ENCODE measurements at regions not wholly inside any gene's neighbourhood (a gene's known extent, or its start where the extent isn't known, plus 50 kb on each side); places are given as distances from the start of the nearest gene placed in this dataset.
"Not testable (repeated sequence)": the region's sequence is repeated elsewhere in the genome, so short reads cannot be mapped to it uniquely, and the experiment has no call there.

DNA sequence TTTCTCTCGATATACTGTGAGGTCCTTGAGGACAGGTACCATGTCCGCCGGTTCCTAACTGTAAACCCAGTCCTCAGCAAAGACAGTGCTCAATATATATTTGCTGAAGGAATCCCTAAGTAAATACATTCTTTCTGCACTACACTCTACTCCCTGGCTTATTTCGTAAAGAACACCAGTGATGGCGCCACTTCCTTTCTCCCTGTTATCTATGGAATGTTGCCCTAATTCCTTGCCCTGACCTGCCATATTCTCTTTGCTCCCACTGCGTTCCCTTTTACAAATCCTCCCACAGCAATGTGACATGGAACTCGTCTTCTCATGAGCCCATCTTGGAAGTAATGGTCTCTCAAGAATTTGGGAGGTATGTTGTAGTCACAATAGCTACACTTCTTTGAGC is 507.4 kb upstream of the COBL start:
- no peak for DNase-seq
- Histone ChIP-seq H3K27me3 (no peaks in the 10 kb centered on the region), H3K9me3 (no peaks in the 10 kb centered on the region), H3K4me3 (replicated peaks in 1 of 3) (no peak overlapping the region), H3K4me1 (no peaks in the 10 kb centered on the region), H3K36me3 (no peaks in the 10 kb centered on the region), H3K27ac (no peak overlapping the region)
- TF ChIP-seq POLR2A (IDR thresholded peaks at IDR 0.05) = no peak
- TF ChIP-seq, protein P1, sequence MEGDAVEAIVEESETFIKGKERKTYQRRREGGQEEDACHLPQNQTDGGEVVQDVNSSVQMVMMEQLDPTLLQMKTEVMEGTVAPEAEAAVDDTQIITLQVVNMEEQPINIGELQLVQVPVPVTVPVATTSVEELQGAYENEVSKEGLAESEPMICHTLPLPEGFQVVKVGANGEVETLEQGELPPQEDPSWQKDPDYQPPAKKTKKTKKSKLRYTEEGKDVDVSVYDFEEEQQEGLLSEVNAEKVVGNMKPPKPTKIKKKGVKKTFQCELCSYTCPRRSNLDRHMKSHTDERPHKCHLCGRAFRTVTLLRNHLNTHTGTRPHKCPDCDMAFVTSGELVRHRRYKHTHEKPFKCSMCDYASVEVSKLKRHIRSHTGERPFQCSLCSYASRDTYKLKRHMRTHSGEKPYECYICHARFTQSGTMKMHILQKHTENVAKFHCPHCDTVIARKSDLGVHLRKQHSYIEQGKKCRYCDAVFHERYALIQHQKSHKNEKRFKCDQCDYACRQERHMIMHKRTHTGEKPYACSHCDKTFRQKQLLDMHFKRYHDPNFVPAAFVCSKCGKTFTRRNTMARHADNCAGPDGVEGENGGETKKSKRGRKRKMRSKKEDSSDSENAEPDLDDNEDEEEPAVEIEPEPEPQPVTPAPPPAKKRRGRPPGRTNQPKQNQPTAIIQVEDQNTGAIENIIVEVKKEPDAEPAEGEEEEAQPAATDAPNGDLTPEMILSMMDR (IDR thresholded peaks at IDR 0.05) = no peak
- intact Hi-C loops (cut with DNase I) = no loop called here
- WGBS, 2 donors = 89 to 91% methylated on average over 7 of the region's 7 CpGs

DNA sequence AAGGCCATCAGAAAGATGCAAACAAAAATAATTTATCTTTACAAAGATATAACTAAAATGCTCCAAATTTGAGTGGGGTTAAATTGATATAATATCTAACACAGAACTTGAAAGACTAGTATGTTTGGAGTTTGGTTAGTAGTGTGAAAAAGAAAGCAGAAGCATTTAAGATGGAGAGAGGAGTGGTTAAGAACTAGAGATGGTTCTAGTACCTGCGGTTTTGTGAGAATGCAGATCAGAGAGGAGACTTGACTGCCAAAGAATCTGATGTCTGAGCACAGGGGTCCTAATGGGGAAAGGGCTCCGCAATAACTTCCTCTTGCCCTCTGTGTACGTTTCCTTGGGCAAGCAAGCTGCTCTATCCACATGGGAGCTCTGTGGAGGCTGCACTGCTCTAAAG is 506.8 kb upstream of the COBL start:
- H3K27me3 ChIP-seq = no peaks in the 10 kb centered on the region
- WGBS, 2 donors = 77 to 85% methylated on average over 3 of the region's 3 CpGs

DNA sequence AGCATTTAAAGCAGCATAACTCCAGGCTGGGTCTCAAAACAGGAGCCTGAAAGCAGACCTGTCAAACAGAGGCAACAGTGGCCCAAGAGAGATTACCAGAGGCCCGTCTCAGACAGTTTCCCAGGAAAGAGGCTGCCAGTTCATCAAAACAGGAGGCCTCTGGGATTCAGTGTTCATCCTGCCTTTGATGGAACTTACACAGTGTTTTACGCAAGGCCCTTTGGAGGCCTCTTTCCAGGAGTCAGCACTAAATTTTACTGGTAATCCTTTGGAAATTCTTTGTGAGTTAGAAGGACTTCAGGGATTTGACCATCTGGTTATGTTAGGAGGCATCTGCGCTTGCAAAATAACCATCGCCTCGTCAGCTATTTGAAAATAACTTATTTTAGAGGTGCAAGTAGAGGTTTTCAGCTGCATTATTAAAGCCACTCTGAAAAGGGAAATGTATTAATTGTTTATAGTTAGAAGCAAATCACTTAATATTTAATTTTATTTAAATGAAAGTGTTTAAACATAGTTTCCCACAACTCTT is 501.2 kb upstream of the COBL start:
- Histone ChIP-seq H3K9me3 (no peaks in the 10 kb centered on the region), H3K27me3 (no peaks in the 10 kb centered on the region), H3K27ac (no peak overlapping the region), H3K36me3 (no peaks in the 10 kb centered on the region), H3K4me3 (replicated peaks in 1 of 3) (no peak overlapping the region), H3K4me1 (no peaks in the 10 kb centered on the region)
- TF ChIP-seq POLR2A (IDR thresholded peaks at IDR 0.05) = no peak
- DNase-seq = no peak
- 86 to 87% methylated on average over 5 of the region's 5 CpGs for WGBS, 2 donors
- intact Hi-C loops (cut with DNase I) = no loop called here

More for the DNA sequence above, 506.8 kb upstream of the COBL start:
- no peak for DNase-seq
- Histone ChIP-seq H3K9me3 (no peaks in the 10 kb centered on the region), H3K4me3 (replicated peaks in 1 of 3) (no peak overlapping the region), H3K36me3 (no peaks in the 10 kb centered on the region), H3K27ac (no peak overlapping the region), H3K4me1 (no peaks in the 10 kb centered on the region)
- intact Hi-C loops (cut with DNase I) = no loop called here
- TF ChIP-seq, protein P1 (IDR thresholded peaks at IDR 0.05) = no peak
- no peak for TF ChIP-seq POLR2A (IDR thresholded peaks at IDR 0.05)

DNA sequence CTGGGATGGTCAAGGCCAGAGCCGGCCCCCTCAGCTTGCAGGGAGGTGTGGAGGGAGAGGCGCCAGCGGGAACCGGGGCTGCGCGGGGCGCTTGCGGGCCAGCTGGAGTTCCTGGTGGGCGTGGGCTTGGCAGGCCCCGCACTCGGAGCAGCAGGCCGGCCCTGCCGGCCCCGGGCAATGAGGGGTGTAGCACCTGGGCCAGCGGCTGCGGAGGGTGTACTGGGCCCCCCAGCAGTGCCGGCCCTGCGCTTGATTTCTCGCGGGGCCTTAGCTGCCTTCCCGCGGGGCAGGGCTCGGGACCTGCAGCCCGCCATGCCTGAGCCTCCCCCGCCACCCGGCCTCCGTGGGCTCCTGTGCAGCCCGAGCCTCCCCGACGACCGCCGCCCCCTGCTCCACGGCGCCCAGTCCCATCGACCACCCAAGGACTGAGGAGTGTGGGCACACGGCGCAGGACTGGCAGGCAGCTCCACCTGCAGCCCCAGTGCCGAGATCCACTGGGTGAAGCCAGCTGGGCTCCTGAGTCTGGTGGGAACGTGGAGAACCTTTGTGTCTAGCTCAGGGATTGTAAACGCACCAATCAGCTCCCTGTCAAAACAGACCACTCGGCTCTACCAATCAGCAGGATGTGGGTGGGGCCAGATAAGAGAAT is 489.3 kb upstream of the COBL start:
- H3K36me3 ChIP-seq; DNase-seq; H3K27ac ChIP-seq; H3K4me3 ChIP-seq (replicated peaks in 1 of 3); H3K27me3 ChIP-seq; intact Hi-C loops (cut with DNase I); H3K9me3 ChIP-seq; H3K4me1 ChIP-seq: not testable (repeated sequence)
- WGBS, 2 donors = 91 to 98% methylated on average over 9 to 35 of the region's 41 CpGs

DNA sequence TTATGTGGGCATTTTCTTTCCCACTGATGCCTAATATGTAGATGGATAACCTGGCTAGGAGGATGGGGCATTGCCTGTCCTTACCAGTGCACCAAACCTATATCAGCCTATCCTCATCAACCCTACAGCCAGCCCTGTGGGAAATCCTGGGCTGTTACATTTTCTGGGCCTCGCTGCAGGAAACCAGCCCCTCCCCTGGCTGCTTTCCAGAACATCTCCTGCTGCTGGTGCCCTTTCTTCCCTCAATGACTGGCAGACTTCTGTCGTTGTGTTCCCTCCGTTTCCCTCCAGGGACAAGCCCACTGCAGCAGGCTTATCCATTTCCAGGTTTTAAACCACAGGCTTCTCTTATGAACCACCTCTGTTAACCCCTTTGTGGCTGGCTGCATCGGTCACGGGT is 486.1 kb upstream of the COBL start:
- Histone ChIP-seq H3K4me3 (replicated peaks in 1 of 3) (no peak overlapping the region), H3K36me3 (no peaks in the 10 kb centered on the region), H3K27me3 (no peaks in the 10 kb centered on the region), H3K4me1 (no peaks in the 10 kb centered on the region), H3K9me3 (no peaks in the 10 kb centered on the region), H3K27ac (no peak overlapping the region)
- intact Hi-C loops (cut with DNase I) = no loop called here
- 47 to 52% methylated on average over 5 of the region's 5 CpGs for WGBS, 2 donors
- TF ChIP-seq, protein P1 (IDR thresholded peaks at IDR 0.05) = no peak
- TF ChIP-seq POLR2A (IDR thresholded peaks at IDR 0.05) = no peak
- no peak for DNase-seq

DNA sequence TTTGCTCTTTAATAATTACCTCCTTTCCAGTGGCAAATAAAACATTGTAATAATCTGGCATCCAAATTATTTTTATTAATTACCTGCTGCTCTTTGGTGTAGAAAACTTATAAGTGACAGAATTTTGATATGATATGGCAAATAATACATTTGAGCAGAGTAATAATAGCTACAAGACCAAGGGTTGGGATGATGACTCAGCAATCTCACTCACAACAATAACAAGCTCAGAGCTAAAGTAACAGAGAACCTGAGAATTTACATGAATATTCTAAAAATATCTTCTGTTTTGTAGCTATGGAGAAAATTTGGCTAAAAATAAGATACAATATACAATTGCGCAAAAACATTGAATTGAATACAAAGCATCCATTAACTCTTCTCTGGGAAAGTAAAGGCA is 480.8 kb upstream of the COBL start:
- Histone ChIP-seq H3K9me3 (no peaks in the 10 kb centered on the region), H3K4me3 (replicated peaks in 1 of 3) (no peak overlapping the region), H3K27ac (no peak overlapping the region), H3K36me3 (no peaks in the 10 kb centered on the region), H3K27me3 (no peaks in the 10 kb centered on the region), H3K4me1 (no peaks in the 10 kb centered on the region)
- whole genome bisulfite sequencing, 2 donors = 92 to 95% methylated on average over 1 of the region's 1 CpG
- no peak for DNase-seq
- intact Hi-C loops (cut with DNase I) = no loop called here
- TF ChIP-seq, protein P1 (IDR thresholded peaks at IDR 0.05) = no peak

All from thyroid gland (tissue), 4 donors.